HCT116 (cell line): ENCODE measurements at regions not wholly inside any gene's neighbourhood (a gene's known extent, or its start where the extent isn't known, plus 50 kb on each side); places are given as distances from the start of the nearest gene placed in this dataset.

Source experiments
- ATAC-seq: fragments of 200-7000 bp; cut with Tn5 transposase; 2 replicates; pipeline ENCODE4 v1.9.1; 2020; ENCODE audit warnings: mild to moderate bottlenecking, moderate library complexity
- BruUV-seq: library from RNA; stranded (reverse); fragments of 400-500 nt; replicated peaks from 2 replicates; lab custom pipeline; 2021; lab: Mats Ljungman, UMichigan
- CTCF ChIA-PET: fragments of 300-600 bp; sonication (Branson Sonifier 250); formaldehyde crosslinking; loops from one replicate; lab custom pipeline; 2021; ENCODE audit warnings: antibody characterized with exemption; lab: Charles Lee
- POLR2A ChIA-PET: fragments of 300-600, 350-600 bp; sonication (Branson Sonifier 250); formaldehyde crosslinking; loops from one replicate; lab custom pipeline; 2021; ENCODE audit warnings: antibody characterized with exemption; lab: Charles Lee
- RAD21 ChIA-PET, 2 experiments: fragments of 300-600 bp; sonication (Branson Sonifier 250); formaldehyde crosslinking; loops; one replicate each; lab custom pipeline; 2023; ENCODE audit warnings: low total read pairs in 2 of 2; ENCODE audit not compliant: uncharacterized antibody in 2 of 2, unreplicated experiment in 2 of 2, low non-redundant PET in 1 of 2; lab: Charles Lee
- DNase-seq: peaks from one replicate; pipeline ENCODE4 v3.0.0-alpha.2; 2010; ENCODE audit warnings: low read depth, low spot score
- H2AFZ ChIP-seq: fragments of 200-600 bp; shearing (Covaris generic), sonication (generic); 2 replicates; pipeline ENCODE4 v1.6.1; 2017; ENCODE audit warnings: low read depth, mixed run types, mixed read lengths, antibody characterized with exemption, low read length; ENCODE audit not compliant: poor library complexity, severe bottlenecking
- H3K27ac ChIP-seq: 2 replicates; pipeline ENCODE4 v1.5.1; 2012; ENCODE audit warnings: low read depth, low read length
- H3K27me3 ChIP-seq: fragments of 200-600 bp; sonication (generic); 2 replicates; pipeline ENCODE4 v1.6.1; 2016; ENCODE audit warnings: mixed run types, low read length, mixed read lengths; ENCODE audit not compliant: insufficient read depth
- H3K36me3 ChIP-seq, 2 experiments: fragments of 200-500 bp in 1 of 2; fragments of 200-600 bp in 1 of 2; sonication (Bioruptor generic) in 1 of 2; sonication (generic) in 1 of 2; 2 replicates each; pipeline versions ENCODE4 v1.5.1 to v1.6.1; 2014 to 2016; ENCODE audit warnings: low read length in 2 of 2, inconsistent platforms in 1 of 2, mixed read lengths in 1 of 2, mixed run types in 1 of 2; ENCODE audit not compliant: insufficient read depth in 2 of 2, control insufficient read depth in 1 of 2
- H3K4me1 ChIP-seq, 2 experiments: fragments of 200-600 bp in 1 of 2; sonication (generic) in 1 of 2; 2 replicates each; pipeline versions ENCODE4 v1.5.1 to v1.6.1; 2012 to 2017; ENCODE audit warnings: low read length in 2 of 2, inconsistent platforms in 1 of 2, mild to moderate bottlenecking in 1 of 2, mixed read lengths in 1 of 2, mixed run types in 1 of 2, moderate library complexity in 1 of 2; ENCODE audit not compliant: insufficient read depth in 2 of 2, control insufficient read depth in 1 of 2
- H3K4me2 ChIP-seq: fragments of 200-600 bp; sonication (generic); 2 replicates; pipeline ENCODE4 v1.6.1; 2017; ENCODE audit warnings: mixed run types, low read length, mixed read lengths
- H3K4me3 ChIP-seq, 2 experiments: fragments of 200-600 bp in 1 of 2; sonication (generic) in 1 of 2; replicated peaks in 1 of 2; 2 replicates each; pipeline ENCODE4 v1.5.1; 2011 to 2016; ENCODE audit warnings: low read length in 2 of 2, control low read depth in 1 of 2, low read depth in 1 of 2, mild to moderate bottlenecking in 1 of 2, mixed read lengths in 1 of 2, mixed run types in 1 of 2
- H3K79me2 ChIP-seq: fragments of 200-600 bp; sonication (generic); 2 replicates; pipeline ENCODE4 v1.6.1; 2017; ENCODE audit warnings: mild to moderate bottlenecking, mixed run types, low read length, moderate library complexity, mixed read lengths; ENCODE audit not compliant: insufficient read depth
- H3K9ac ChIP-seq: fragments of 200-600 bp; sonication (generic); 2 replicates; pipeline ENCODE4 v1.6.1; 2016; ENCODE audit warnings: low read length, mixed read lengths
- H3K9me2 ChIP-seq: fragments of 200-600 bp; sonication (generic), shearing (Covaris generic); 2 replicates; pipeline ENCODE4 v1.6.1; 2017; ENCODE audit warnings: mixed run types, mild to moderate bottlenecking, moderate library complexity; ENCODE audit not compliant: insufficient read depth
- H3K9me3 ChIP-seq, 2 experiments: fragments of 200-500 bp in 1 of 2; fragments of 200-600 bp in 1 of 2; sonication (Bioruptor generic) in 1 of 2; sonication (generic) in 1 of 2; 2 replicates each; pipeline ENCODE4 v1.6.1; 2014 to 2017; ENCODE audit warnings: low read length in 2 of 2, mixed read lengths in 2 of 2, inconsistent platforms in 1 of 2, low read depth in 1 of 2, mild to moderate bottlenecking in 1 of 2, mixed run types in 1 of 2, moderate library complexity in 1 of 2; ENCODE audit not compliant: control insufficient read depth in 1 of 2, insufficient read depth in 1 of 2
- H4K20me1 ChIP-seq: fragments of 200-600 bp; sonication (generic), shearing (Covaris generic); 2 replicates; pipeline ENCODE4 v1.6.1; 2017; ENCODE audit warnings: mixed run types, mild to moderate bottlenecking, moderate library complexity; ENCODE audit not compliant: insufficient read depth
- CBX3 ChIP-seq: IDR thresholded peaks from 2 replicates; pipeline ENCODE4 v1.6.1; 2012; ENCODE audit warnings: low read depth
- CEBPB ChIP-seq: IDR thresholded peaks from 2 replicates; pipeline ENCODE4 v1.6.1; 2012; ENCODE audit warnings: low read depth
- EZH2 ChIP-seq: fragments of 200-600 bp; sonication (generic); IDR thresholded peaks from 2 replicates; pipeline ENCODE4 v1.6.1; 2017; ENCODE audit warnings: antibody characterized with exemption, mixed run types
- JUND ChIP-seq: IDR thresholded peaks from 2 replicates; pipeline ENCODE4 v1.6.1; 2012
- MAX ChIP-seq: IDR thresholded peaks from 2 replicates; pipeline ENCODE4 v1.6.1; 2012
- RAD21 ChIP-seq: IDR thresholded peaks from 2 replicates; pipeline ENCODE4 v1.6.1; 2012; ENCODE audit warnings: low read depth, mild to moderate bottlenecking
- REST ChIP-seq: IDR thresholded peaks from 2 replicates; pipeline ENCODE4 v1.6.1; 2012; ENCODE audit warnings: low read depth
- SIN3A ChIP-seq: IDR thresholded peaks from 2 replicates; pipeline ENCODE4 v1.6.1; 2012; ENCODE audit warnings: low read depth
- ZFX ChIP-seq: fragments of 450-650 bp; IDR thresholded peaks from 2 replicates; pipeline ENCODE4 v1.6.1; 2017
- intact Hi-C: fragments of 100-400 bp; cut with micrococcal nuclease; formaldehyde crosslinking; loops from 2 replicates; pipeline ENCODE4 v1.10.0; 2022

- no peak overlapping the region for H3K4me3 ChIP-seq
- intact Hi-C loops: no loop called here
- DNase-seq: no peak
- H3K27me3 ChIP-seq: peaks cover 3% of the 10 kb centered on the region
- CTCF ChIA-PET: no interaction called here
- H3K79me2 ChIP-seq: no peaks in the 10 kb centered on the region
- no peak overlapping the region for H2AFZ ChIP-seq
- no peak for TF ChIP-seq REST
- TF ChIP-seq SIN3A: no peak
- no peak for TF ChIP-seq CBX3
- TF ChIP-seq ZFX: no peak
- no peak for TF ChIP-seq JUND
- TF ChIP-seq CEBPB: no peak
- TF ChIP-seq EZH2: no peak
- TF ChIP-seq, all 23 proteins: peak for 0
- POLR2A ChIA-PET: no interaction called here
- Histone ChIP-seq H3K4me1 (peaks cover 3 to 6% of the 10 kb centered on the region in 2 experiments; a peak in 3 of 4 replicates), H3K4me2 (no peak overlapping the region), H3K9me3 (no peaks in the 10 kb centered on the region), H3K9ac (no peak overlapping the region), H3K36me3 (no peaks in the 10 kb centered on the region), H4K20me1 (no peaks in the 10 kb centered on the region), H3K27ac (no peak overlapping the region), H3K9me2 (no peaks in the 10 kb centered on the region)
- RAD21 ChIA-PET: no interaction called here
- ATAC-seq: no peak
- BruUV-seq: no TSS peak
These were observed 73.5 kb upstream of the GALNT10 start for GRCh38 chr5:154117050-154117449.

- Histone ChIP-seq H3K4me2 (no peak overlapping the region), H3K9ac (no peak overlapping the region), H3K4me1 (peaks cover 3 to 6% of the 10 kb centered on the region in 2 experiments; a peak in 3 of 4 replicates), H3K79me2 (no peaks in the 10 kb centered on the region), H3K4me3 (no peak overlapping the region), H4K20me1 (no peaks in the 10 kb centered on the region), H3K27ac (no peak overlapping the region), H3K27me3 (peaks cover 3% of the 10 kb centered on the region), H2AFZ (no peak overlapping the region), H3K9me3 (no peaks in the 10 kb centered on the region), H3K9me2 (no peaks in the 10 kb centered on the region), H3K36me3 (no peaks in the 10 kb centered on the region)
- BruUV-seq: no TSS peak
- no peak for TF ChIP-seq RAD21
- TF ChIP-seq MAX: no peak
- no peak for TF ChIP-seq REST
- POLR2A ChIA-PET: no interaction called here
- ATAC-seq (no peak), DNase-seq (no peak)
- CTCF ChIA-PET: no interaction called here
- intact Hi-C loops: no loop called here
- RAD21 ChIA-PET: no interaction called here
These were observed 72.6 kb upstream of the GALNT10 start for GRCh38 chr5:154117930-154118329.
